ENCODE measurements at regions not wholly inside any gene's neighbourhood (a gene's known extent, or its start where the extent isn't known, plus 50 kb on each side); places are given as distances from the start of the nearest gene placed in this dataset.
"Not testable (repeated sequence)": the region's sequence is repeated elsewhere in the genome, so short reads cannot be mapped to it uniquely, and the experiment has no call there.

- Histone ChIP-seq H3K9me3 (ENCODE audit: control insufficient read depth in 2 of 2, low read length in 2 of 2) (no peaks in the 10 kb centered on the region), H3K27ac (ENCODE audit: insufficient read depth, low read length, poor library complexity, severe bottlenecking) (no peak overlapping the region), H3K4me3 (ENCODE audit: low read depth, low read length) (no peak overlapping the region), H3K4me1 (ENCODE audit: control insufficient read depth, insufficient read depth, low read length, poor library complexity, severe bottlenecking) (no peaks in the 10 kb centered on the region), H3K36me3 (ENCODE audit: control insufficient read depth, insufficient read depth, low read length) (no peaks in the 10 kb centered on the region), H3K27me3 (ENCODE audit: control insufficient read depth, insufficient read depth, low read length) (peaks cover 14% of the 10 kb centered on the region)
- Mint-ChIP-seq H3K4me3 (no peak overlapping the region), H3K9me3 (peaks cover 0 to 2% (median 0%) of the 10 kb centered on the region in 7 donors), H3K27me3 (peaks cover 26% of the 10 kb centered on the region), H3K27ac (no peak overlapping the region), H3K4me1 (no peaks in the 10 kb centered on the region), H3K36me3 (no peaks in the 10 kb centered on the region)
- DNase-seq (no peak), ATAC-seq (ENCODE audit: low read depth in 2 of 2) (no peak)
Observed at GRCh38 chr6:56835612-56836011, 119.3 kb upstream of the BEND6 start.

DNA sequence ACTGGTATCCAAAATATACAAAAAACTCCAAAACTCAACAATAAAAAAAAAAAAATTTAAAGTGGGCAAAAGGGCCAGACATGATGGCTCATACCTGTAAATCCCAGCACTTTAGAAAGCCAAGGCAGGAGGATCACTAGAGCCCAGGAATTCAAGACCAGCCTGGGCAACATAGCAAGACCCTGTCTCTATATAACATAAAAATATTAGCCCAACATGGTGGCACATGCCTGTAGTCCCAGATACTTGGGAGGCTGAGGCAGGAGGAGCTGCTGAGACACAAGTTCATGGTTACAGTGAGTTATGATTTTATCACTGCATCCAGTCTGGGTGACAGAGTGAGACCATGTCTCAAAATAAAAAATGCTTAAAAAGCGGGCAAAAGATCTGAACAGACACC lies 121.0 kb upstream of the BEND6 start:
- Mint-ChIP-seq H3K27ac (no peak overlapping the region), H3K4me3 (no peak overlapping the region), H3K4me1 (no peaks in the 10 kb centered on the region), H3K27me3 (peaks cover 16% of the 10 kb centered on the region), H3K36me3 (no peaks in the 10 kb centered on the region), H3K9me3 (peaks cover 0 to 2% (median 0%) of the 10 kb centered on the region in 7 donors)
- ATAC-seq (ENCODE audit: low read depth in 2 of 2) (no peak), DNase-seq (no peak)
- no peaks in the 10 kb centered on the region for H3K4me1 ChIP-seq (ENCODE audit: control insufficient read depth, insufficient read depth, low read length, poor library complexity, severe bottlenecking)
- H3K27ac ChIP-seq (ENCODE audit: insufficient read depth, low read length, poor library complexity, severe bottlenecking): no peak overlapping the region
- no peak overlapping the region for H3K4me3 ChIP-seq (ENCODE audit: low read depth, low read length)
- peaks cover 7% of the 10 kb centered on the region for H3K27me3 ChIP-seq (ENCODE audit: control insufficient read depth, insufficient read depth, low read length)
- no peaks in the 10 kb centered on the region for H3K9me3 ChIP-seq (ENCODE audit: control insufficient read depth in 2 of 2, low read length in 2 of 2)
- H3K36me3 ChIP-seq (ENCODE audit: control insufficient read depth, insufficient read depth, low read length): no peaks in the 10 kb centered on the region

DNA sequence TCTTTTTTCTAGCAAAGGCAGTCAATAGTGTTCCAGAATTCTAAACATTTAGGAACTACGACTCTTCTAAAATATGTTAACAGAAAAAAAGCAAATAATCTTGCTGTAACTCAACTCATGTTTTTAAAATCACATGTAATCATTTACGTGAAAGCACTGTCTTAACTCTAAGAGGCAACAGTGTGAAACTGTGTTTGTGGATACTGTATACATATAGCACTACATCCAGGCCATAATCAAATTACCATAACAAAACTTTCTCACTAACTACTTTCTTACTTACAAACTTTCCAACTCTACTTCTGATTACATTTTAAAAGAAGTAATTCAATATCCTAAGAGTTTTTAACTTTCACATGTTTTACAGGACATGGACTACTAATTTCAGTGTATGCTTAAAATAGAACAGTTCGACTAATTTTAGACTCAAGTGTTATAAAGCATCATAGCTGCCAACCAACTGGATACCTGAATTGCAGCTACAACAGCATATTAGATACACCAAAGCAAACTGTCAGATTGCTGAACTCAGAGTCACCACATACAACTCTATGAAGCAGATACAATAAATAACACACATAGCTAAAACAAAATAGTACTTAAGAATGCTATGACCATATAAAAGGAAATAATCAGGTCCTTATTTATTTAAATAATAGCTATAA lies 121.6 kb upstream of the BEND6 start:
- no peaks in the 10 kb centered on the region for H3K36me3 ChIP-seq (ENCODE audit: control insufficient read depth, insufficient read depth, low read length)
- no peak overlapping the region for H3K4me3 ChIP-seq (ENCODE audit: low read depth, low read length)
- Mint-ChIP-seq H3K27me3 (peaks cover 16% of the 10 kb centered on the region), H3K4me1 (no peaks in the 10 kb centered on the region), H3K4me3 (no peak overlapping the region), H3K9me3 (peaks cover 0 to 2% (median 0%) of the 10 kb centered on the region in 7 donors), H3K36me3 (no peaks in the 10 kb centered on the region), H3K27ac (no peak overlapping the region)
- no peak overlapping the region for H3K27ac ChIP-seq (ENCODE audit: insufficient read depth, low read length, poor library complexity, severe bottlenecking)
- peaks cover 7% of the 10 kb centered on the region for H3K27me3 ChIP-seq (ENCODE audit: control insufficient read depth, insufficient read depth, low read length)
- no peak for ATAC-seq (ENCODE audit: low read depth in 2 of 2)
- H3K9me3 ChIP-seq (ENCODE audit: control insufficient read depth in 2 of 2, low read length in 2 of 2): no peaks in the 10 kb centered on the region
- H3K4me1 ChIP-seq (ENCODE audit: control insufficient read depth, insufficient read depth, low read length, poor library complexity, severe bottlenecking): no peaks in the 10 kb centered on the region
- no peak for DNase-seq

DNA sequence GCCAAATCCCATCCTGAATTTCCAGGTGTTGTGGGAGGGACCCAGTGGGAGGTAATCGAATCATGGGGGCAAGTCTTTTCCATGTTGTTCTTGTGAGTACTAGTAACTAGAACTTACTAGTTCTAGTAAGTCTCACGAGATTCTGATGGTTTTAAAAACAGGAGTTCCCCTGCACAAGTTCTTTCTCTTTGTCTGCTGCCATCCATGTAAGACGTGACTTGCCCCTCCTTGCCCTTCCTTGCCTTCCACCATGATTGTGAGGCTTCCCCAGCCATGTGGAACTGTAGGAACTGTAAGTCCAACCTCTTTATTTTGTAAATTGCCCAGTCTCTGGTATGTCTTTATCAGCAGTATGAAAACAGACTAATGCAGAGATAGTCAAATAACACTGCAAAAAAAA lies 122.7 kb upstream of the BEND6 start:
- Mint-ChIP-seq H3K36me3 (no peaks in the 10 kb centered on the region), H3K27me3 (peaks cover 16% of the 10 kb centered on the region), H3K4me1 (no peaks in the 10 kb centered on the region), H3K27ac (no peak overlapping the region), H3K9me3 (peaks cover 0 to 2% (median 0%) of the 10 kb centered on the region in 7 donors), H3K4me3 (no peak overlapping the region)
- H3K4me3 ChIP-seq (ENCODE audit: low read depth, low read length): no peak overlapping the region
- H3K36me3 ChIP-seq (ENCODE audit: control insufficient read depth, insufficient read depth, low read length): no peaks in the 10 kb centered on the region
- peaks cover 7% of the 10 kb centered on the region for H3K27me3 ChIP-seq (ENCODE audit: control insufficient read depth, insufficient read depth, low read length)
- no peaks in the 10 kb centered on the region for H3K4me1 ChIP-seq (ENCODE audit: control insufficient read depth, insufficient read depth, low read length, poor library complexity, severe bottlenecking)
- no peaks in the 10 kb centered on the region for H3K9me3 ChIP-seq (ENCODE audit: control insufficient read depth in 2 of 2, low read length in 2 of 2)
- ATAC-seq (ENCODE audit: low read depth in 2 of 2) (no peak), DNase-seq (no peak)
- H3K27ac ChIP-seq (ENCODE audit: insufficient read depth, low read length, poor library complexity, severe bottlenecking): no peak overlapping the region

DNA sequence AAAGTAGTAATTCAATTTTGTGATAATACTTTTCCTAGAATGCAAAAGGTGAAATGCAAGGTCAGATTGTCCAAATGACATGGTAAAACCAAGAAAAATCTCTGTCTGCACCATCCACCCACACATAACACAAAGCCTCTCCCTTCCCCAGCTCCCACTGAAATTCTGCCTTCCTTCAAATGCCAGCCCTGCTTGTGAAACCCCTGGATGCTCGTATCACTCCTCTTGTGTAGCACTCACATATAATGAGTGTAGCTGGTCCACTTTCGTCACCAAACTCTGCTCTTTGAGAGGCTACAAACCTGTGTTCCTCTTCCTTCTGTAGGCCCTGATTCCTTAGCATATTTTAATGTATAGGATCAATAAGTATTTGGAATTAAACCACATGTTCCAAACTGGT lies 123.6 kb upstream of the BEND6 start:
- no peak overlapping the region for H3K27ac ChIP-seq (ENCODE audit: insufficient read depth, low read length, poor library complexity, severe bottlenecking)
- Mint-ChIP-seq H3K4me3 (no peak overlapping the region), H3K27me3 (peaks cover 16% of the 10 kb centered on the region), H3K36me3 (no peaks in the 10 kb centered on the region), H3K9me3 (peaks cover 0 to 2% (median 0%) of the 10 kb centered on the region in 7 donors), H3K4me1 (no peaks in the 10 kb centered on the region), H3K27ac (no peak overlapping the region)
- no peaks in the 10 kb centered on the region for H3K9me3 ChIP-seq (ENCODE audit: control insufficient read depth in 2 of 2, low read length in 2 of 2)
- H3K36me3 ChIP-seq (ENCODE audit: control insufficient read depth, insufficient read depth, low read length): no peaks in the 10 kb centered on the region
- ATAC-seq (ENCODE audit: low read depth in 2 of 2): no peak
- H3K4me3 ChIP-seq (ENCODE audit: low read depth, low read length): no peak overlapping the region
- H3K27me3 ChIP-seq (ENCODE audit: control insufficient read depth, insufficient read depth, low read length): peaks cover 7% of the 10 kb centered on the region
- H3K4me1 ChIP-seq (ENCODE audit: control insufficient read depth, insufficient read depth, low read length, poor library complexity, severe bottlenecking): no peaks in the 10 kb centered on the region
- no peak for DNase-seq

GRCh38 chr6:56827908-56828649 lies 126.8 kb upstream of the BEND6 start:
- H3K36me3 Mint-ChIP-seq: no peaks in the 10 kb centered on the region
- no peaks in the 10 kb centered on the region for H3K36me3 ChIP-seq (ENCODE audit: control insufficient read depth, insufficient read depth, low read length)
- H3K27ac ChIP-seq (ENCODE audit: insufficient read depth, low read length, poor library complexity, severe bottlenecking): no peak overlapping the region
- H3K4me1 ChIP-seq (ENCODE audit: control insufficient read depth, insufficient read depth, low read length, poor library complexity, severe bottlenecking): no peaks in the 10 kb centered on the region
- peaks cover 5% of the 10 kb centered on the region for H3K27me3 ChIP-seq (ENCODE audit: control insufficient read depth, insufficient read depth, low read length)
- H3K27me3 Mint-ChIP-seq: peaks cover 5% of the 10 kb centered on the region
- no peak for ATAC-seq (ENCODE audit: low read depth in 2 of 2)
- H3K4me3 ChIP-seq (ENCODE audit: low read depth, low read length): no peak overlapping the region
- peaks cover 0 to 1% (median 0%) of the 10 kb centered on the region in 4 donors for H3K4me1 Mint-ChIP-seq
- H3K27ac Mint-ChIP-seq: no peak overlapping the region
- peaks cover 0 to 2% (median 0%) of the 10 kb centered on the region in 7 donors for H3K9me3 Mint-ChIP-seq
- no peak overlapping the region for H3K4me3 Mint-ChIP-seq
- DNase-seq: no peak
- H3K9me3 ChIP-seq (ENCODE audit: control insufficient read depth in 2 of 2, low read length in 2 of 2): no peaks in the 10 kb centered on the region

- ATAC-seq (ENCODE audit: low read depth in 2 of 2); H3K4me3 Mint-ChIP-seq; H3K4me1 Mint-ChIP-seq: not testable (repeated sequence)
Observed at GRCh38 chr6:56824431-56824830, 130.5 kb upstream of the BEND6 start.

GRCh38 chr6:56821005-56821432 lies 133.9 kb upstream of the BEND6 start:
- H3K36me3 Mint-ChIP-seq: no peaks in the 10 kb centered on the region
- H3K4me3 Mint-ChIP-seq: no peak overlapping the region
- no peaks in the 10 kb centered on the region for H3K9me3 Mint-ChIP-seq
- Histone ChIP-seq H3K27me3 (ENCODE audit: control insufficient read depth, insufficient read depth, low read length) (no peaks in the 10 kb centered on the region), H3K4me3 (ENCODE audit: low read depth, low read length) (no peak overlapping the region), H3K9me3 (ENCODE audit: control insufficient read depth in 2 of 2, low read length in 2 of 2) (no peaks in the 10 kb centered on the region), H3K36me3 (ENCODE audit: control insufficient read depth, insufficient read depth, low read length) (no peaks in the 10 kb centered on the region), H3K27ac (ENCODE audit: insufficient read depth, low read length, poor library complexity, severe bottlenecking) (no peak overlapping the region), H3K4me1 (ENCODE audit: control insufficient read depth, insufficient read depth, low read length, poor library complexity, severe bottlenecking) (no peaks in the 10 kb centered on the region)
- H3K27ac Mint-ChIP-seq: no peak overlapping the region
- ATAC-seq (ENCODE audit: low read depth in 2 of 2): no peak
- H3K4me1 Mint-ChIP-seq: peaks cover 0 to 1% (median 0%) of the 10 kb centered on the region in 4 donors
- DNase-seq: no peak
- H3K27me3 Mint-ChIP-seq: no peaks in the 10 kb centered on the region

More at GRCh38 chr6:56824431-56824830, 130.5 kb upstream of the BEND6 start:
- not testable (repeated sequence) for H3K27ac Mint-ChIP-seq; H3K27ac ChIP-seq (ENCODE audit: insufficient read depth, low read length, poor library complexity, severe bottlenecking); H3K27me3 ChIP-seq (ENCODE audit: control insufficient read depth, insufficient read depth, low read length); H3K4me1 ChIP-seq (ENCODE audit: control insufficient read depth, insufficient read depth, low read length, poor library complexity, severe bottlenecking); H3K9me3 Mint-ChIP-seq; H3K36me3 Mint-ChIP-seq; DNase-seq; H3K36me3 ChIP-seq (ENCODE audit: control insufficient read depth, insufficient read depth, low read length); H3K27me3 Mint-ChIP-seq; H3K4me3 ChIP-seq (ENCODE audit: low read depth, low read length); H3K9me3 ChIP-seq (ENCODE audit: control insufficient read depth in 2 of 2, low read length in 2 of 2)

All from CD4-positive, CD25-positive, alpha-beta regulatory T cell (primary cell).